T-helper 1 cell treated with Interleukin-12 subunit alpha and Interleukin-12 subunit beta and Interleukin-4 antibody, amounts not matched to agents 30 ng/mL and 1 ng/mL, for 36 hours (primary cell): ENCODE measurements at regions not wholly inside any gene's neighbourhood (a gene's known extent, or its start where the extent isn't known, plus 50 kb on each side); places are given as distances from the start of the nearest gene placed in this dataset.

Source experiments
- intact Hi-C: fragments of 100-400 bp; cut with micrococcal nuclease; formaldehyde crosslinking; loops from one replicate; pipeline ENCODE4 v1.15.1; 2024

- intact Hi-C loops, result no loop called here
Measured at GRCh38 chr4:84441758-84442377, 57.2 kb downstream of the NKX6-1 start.

GRCh38 chr4:84439996-84440395 is 59.1 kb downstream of the NKX6-1 start:
- intact Hi-C loops, result no loop called here

GRCh38 chr4:84436812-84437211 is 62.3 kb downstream of the NKX6-1 start:
- intact Hi-C loops, result no loop called here

- intact Hi-C loops, result no loop called here
Measured at GRCh38 chr4:84434344-84434743, 64.7 kb downstream of the NKX6-1 start.

GRCh38 chr4:84433633-84434222 is 65.4 kb downstream of the NKX6-1 start:
- intact Hi-C loops, result no loop called here

DNA sequence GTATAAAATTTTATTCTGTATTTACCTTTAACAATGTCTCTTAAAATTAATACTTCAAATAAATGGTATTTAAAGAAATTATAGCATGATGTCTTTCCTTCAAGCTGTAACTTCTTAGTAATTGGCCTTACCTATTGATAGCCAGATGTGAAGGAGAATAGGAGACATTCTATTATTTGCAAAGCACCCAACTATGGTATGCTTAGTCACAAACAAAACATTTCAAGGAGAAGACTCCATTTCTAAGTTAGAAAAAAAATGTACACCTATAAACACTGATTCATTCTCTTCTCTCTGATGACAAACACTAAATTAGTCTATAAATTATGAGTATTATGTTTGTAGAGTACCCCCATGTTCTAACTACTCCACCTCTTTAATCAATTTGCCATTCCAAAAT is 66.4 kb downstream of the NKX6-1 start:
- intact Hi-C loops, result no loop called here

DNA sequence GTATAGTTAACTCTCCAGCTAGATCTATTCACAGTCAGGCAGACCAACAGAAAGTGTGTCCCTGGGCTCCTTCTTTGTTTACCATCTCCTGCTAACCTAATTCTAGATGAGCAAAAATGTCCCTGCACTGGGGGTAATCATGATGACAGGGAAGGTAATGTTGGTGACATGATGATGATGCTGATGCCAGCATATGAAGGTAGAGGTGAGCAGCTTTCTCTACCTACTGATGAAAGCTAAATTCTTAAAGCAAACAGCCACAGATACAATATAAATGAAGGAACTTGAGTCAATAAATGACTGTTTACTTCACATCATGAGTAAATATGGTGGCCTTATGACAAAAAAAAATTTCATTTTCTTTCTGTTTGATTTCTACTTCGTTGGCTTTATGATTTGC is 78.5 kb downstream of the NKX6-1 start:
- intact Hi-C loops, result no loop called here

DNA sequence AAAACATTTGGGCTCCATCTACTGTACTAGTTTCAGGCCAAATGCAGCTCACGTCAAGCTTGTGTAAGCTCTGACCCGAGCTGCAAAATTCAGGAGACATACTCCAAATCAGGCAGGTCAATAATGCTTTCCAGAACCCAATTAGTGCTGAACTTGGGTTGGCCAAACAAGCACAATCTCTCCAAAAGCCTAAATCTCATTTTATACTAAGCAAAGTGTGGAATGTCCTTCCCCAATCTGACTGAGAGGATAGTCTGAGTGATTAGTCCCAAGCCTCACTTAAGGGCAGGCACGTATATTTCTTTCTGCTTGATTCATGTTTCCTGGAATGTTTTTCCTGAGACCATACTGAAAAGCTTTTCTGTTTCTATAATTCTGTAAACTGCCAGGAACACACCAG is 79.9 kb downstream of the NKX6-1 start:
- intact Hi-C loops, result no loop called here

DNA sequence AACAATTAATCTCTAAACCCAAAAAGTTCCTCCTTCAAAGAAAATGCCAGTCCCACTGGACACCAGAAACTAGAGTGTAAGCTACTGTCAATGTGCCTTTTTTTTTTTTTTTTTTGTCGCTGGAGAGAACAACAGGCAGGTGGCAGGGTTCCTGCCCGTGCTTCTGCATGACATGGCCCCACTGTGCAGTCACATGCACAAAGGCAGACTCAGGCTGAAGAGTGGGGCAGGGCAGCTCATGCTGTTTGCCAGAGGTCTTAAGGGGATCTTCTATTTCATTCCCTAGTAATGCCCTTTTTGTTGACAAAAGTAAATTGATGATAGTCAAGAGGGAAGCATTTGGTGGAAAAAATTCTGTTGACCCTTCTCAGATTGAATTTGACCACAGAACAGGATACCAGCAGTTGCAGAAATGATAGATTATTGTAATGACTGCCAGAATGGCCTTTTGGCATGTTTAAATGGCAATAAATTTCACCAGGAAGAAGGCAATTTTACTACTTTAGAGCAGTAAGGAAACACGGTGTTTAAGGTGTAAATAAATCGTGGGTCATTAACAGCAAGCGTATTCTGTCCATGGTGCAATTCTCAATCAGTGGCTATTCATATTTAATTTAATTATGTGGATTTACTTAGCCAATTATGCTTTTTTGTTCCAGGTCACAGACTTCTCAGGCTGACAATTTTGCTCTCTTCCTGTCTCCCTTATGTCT is 80.9 kb downstream of the NKX6-1 start:
- intact Hi-C loops, result no loop called here

- intact Hi-C loops, result no loop called here
Measured at GRCh38 chr4:84413976-84414375, 85.1 kb downstream of the NKX6-1 start.

DNA sequence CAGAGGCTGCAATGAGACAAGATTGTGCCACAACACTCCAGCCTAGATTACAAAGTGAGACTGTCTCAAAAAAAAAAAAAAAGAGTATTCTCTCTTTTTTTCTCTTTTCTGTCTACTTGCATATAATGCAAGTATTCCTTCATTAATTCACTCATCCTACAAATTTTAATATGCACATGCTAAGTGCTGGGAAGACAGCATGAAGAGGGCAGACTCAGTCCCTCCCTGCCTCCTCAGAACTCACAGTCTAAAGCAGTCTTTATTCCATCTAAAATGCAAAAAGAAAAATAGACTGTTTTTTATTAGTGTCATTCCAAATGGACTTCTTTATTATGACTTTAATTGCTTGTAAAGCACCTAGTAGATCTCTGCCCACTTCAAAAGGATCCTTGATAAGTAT is 85.6 kb downstream of the NKX6-1 start:
- intact Hi-C loops, result no loop called here

DNA sequence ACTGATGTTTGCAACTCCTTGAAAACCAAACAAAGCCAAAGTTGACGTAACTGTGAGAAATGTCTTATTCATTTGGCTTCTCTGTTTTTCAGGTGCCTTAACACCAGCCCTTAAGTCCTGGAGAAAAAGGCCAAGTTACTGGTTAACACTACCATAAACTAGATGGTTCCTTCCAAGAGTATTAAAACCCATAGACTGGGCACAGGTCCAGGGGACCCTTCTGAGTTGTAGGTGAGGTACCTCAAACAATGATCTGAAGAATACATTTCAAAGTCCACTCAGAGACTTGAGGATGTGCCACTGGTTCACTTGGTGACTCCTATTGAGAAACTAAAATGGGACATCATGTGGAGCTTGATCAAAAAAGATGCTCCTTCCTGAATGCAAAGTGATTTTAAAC is 87.0 kb downstream of the NKX6-1 start:
- intact Hi-C loops, result no loop called here

DNA sequence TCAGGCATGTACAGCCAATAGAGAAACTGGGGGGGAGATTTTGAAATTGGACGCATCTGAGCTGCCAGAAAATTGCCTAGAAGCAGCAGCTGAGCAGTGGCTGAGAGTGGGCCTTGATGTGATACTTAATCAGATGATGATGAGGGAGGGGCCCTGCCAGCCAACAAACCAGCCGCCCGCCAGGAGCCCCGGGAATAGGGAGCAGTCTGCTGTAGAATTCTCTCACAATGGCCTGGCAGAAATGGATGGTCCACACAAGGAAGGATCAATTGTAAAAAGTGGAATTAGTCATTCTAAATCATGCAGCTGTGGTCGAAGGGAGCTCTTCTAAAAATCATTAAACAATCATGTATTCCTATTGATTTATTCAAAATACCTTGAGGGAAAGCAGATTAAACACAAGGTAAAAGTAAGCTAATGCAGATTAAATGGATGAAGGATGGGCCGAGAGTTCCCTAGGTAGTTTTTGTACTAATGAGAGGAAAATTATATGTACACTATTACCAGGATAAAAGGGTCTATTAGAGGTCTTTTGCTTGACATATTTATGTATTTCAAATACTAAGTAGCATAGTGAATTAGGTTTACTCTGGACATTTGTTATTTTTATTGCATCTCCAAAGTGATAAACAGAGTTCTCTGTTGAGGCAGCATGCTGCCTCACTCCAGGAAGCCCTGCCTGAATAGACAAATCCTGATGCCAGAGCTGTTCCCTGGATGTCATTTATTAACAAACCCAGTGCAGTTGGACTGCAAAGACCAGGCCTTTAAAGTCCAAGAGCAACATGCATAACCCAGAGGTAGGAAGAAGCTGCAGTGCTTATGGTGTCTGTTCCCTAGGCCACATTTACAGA is 91.3 kb downstream of the NKX6-1 start:
- intact Hi-C loops, result no loop called here

DNA sequence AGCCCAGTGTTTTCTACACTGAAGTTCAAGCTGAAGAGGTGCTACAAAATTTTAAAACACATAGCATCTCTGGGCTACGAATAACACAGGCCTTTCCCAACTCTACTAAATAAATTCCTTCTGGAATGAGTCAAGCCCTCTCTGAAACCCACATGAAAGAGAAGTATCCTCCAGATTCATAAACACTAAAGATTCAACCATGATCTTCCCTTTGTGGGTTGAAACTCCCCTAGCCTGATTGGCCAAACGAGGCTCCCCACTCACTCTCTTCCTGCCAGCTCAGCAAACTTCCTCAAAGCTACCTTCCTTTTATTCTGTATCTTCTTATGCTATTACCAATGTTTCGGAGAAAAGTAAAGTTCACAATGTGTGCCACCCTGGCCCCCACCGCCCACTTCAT is 95.4 kb downstream of the NKX6-1 start:
- intact Hi-C loops, result no loop called here

GRCh38 chr4:84401701-84402306 is 97.3 kb downstream of the NKX6-1 start:
- intact Hi-C loops, result no loop called here

DNA sequence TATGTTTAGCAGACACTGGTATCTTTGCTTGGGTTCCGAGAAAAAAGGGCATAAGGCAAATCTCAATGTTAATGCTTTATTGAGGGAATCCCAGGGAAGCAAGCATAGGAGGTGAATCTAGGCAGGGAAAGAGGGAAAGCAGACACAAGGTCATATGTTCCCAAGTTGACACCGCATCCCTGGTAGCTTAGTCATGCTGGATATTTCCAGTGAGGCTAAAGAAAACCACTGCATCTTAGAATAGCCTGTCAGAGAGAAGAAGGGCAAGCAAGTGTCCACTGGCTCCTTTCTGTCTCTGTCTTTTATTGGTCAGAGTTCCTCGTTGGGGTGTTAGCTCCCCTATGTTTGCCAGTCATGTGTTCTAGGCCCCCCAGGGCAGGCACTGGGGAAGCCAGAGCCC is 104.7 kb downstream of the NKX6-1 start:
- intact Hi-C loops, result no loop called here

GRCh38 chr4:84392951-84393590 is 106.0 kb downstream of the NKX6-1 start:
- intact Hi-C loops, result no loop called here

- intact Hi-C loops, result no loop called here
Measured at GRCh38 chr4:84389406-84389805, 109.7 kb downstream of the NKX6-1 start.

GRCh38 chr4:84385203-84385602 is 113.9 kb downstream of the NKX6-1 start:
- intact Hi-C loops, result no loop called here

GRCh38 chr4:84384801-84385200 is 114.3 kb downstream of the NKX6-1 start:
- intact Hi-C loops, result no loop called here

- intact Hi-C loops, result no loop called here
Measured at GRCh38 chr4:84381759-84382158, 117.3 kb downstream of the NKX6-1 start.
